WTC11 (cell line): ENCODE measurements at regions not wholly inside any gene's neighbourhood (a gene's known extent, or its start where the extent isn't known, plus 50 kb on each side); places are given as distances from the start of the nearest gene placed in this dataset.

Experiments
- CTCF ChIP-seq: fragments of 200-600 bp; IDR thresholded peaks from 2 replicates; pipeline ENCODE4 v1.8.0; 2022; ENCODE audit warnings: antibody characterized with exemption
- FOXJ3 ChIP-seq: sonication (generic); formaldehyde crosslinking; IDR thresholded peaks from 2 replicates; pipeline ENCODE4 v1.9.0; 2021; ENCODE audit warnings: missing genetic modification reagents, mild to moderate bottlenecking, borderline replicate concordance
- SP1 ChIP-seq: sonication (generic); formaldehyde crosslinking; conservative IDR thresholded peaks from 2 replicates; pipeline ENCODE4 v1.8.1; 2022; ENCODE audit warnings: missing genetic modification reagents
- ZNF219 ChIP-seq: sonication (generic); formaldehyde crosslinking; IDR thresholded peaks from 2 replicates; pipeline ENCODE4 v1.8.0; 2023; ENCODE audit warnings: missing genetic modification reagents, mild to moderate bottlenecking, borderline replicate concordance
- TF ChIP-seq, protein P1 (sequence below): sonication (generic); formaldehyde crosslinking; IDR thresholded peaks from 2 replicates; pipeline ENCODE4 v1.8.1; 2023; ENCODE audit warnings: mild to moderate bottlenecking, missing genetic modification reagents, borderline replicate concordance

- no peak for TF ChIP-seq CTCF
- TF ChIP-seq ZNF219 (CRISPR knock-in tag), result no peak
- TF ChIP-seq, protein P1, sequence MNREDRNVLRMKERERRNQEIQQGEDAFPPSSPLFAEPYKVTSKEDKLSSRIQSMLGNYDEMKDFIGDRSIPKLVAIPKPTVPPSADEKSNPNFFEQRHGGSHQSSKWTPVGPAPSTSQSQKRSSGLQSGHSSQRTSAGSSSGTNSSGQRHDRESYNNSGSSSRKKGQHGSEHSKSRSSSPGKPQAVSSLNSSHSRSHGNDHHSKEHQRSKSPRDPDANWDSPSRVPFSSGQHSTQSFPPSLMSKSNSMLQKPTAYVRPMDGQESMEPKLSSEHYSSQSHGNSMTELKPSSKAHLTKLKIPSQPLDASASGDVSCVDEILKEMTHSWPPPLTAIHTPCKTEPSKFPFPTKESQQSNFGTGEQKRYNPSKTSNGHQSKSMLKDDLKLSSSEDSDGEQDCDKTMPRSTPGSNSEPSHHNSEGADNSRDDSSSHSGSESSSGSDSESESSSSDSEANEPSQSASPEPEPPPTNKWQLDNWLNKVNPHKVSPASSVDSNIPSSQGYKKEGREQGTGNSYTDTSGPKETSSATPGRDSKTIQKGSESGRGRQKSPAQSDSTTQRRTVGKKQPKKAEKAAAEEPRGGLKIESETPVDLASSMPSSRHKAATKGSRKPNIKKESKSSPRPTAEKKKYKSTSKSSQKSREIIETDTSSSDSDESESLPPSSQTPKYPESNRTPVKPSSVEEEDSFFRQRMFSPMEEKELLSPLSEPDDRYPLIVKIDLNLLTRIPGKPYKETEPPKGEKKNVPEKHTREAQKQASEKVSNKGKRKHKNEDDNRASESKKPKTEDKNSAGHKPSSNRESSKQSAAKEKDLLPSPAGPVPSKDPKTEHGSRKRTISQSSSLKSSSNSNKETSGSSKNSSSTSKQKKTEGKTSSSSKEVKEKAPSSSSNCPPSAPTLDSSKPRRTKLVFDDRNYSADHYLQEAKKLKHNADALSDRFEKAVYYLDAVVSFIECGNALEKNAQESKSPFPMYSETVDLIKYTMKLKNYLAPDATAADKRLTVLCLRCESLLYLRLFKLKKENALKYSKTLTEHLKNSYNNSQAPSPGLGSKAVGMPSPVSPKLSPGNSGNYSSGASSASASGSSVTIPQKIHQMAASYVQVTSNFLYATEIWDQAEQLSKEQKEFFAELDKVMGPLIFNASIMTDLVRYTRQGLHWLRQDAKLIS, result no peak
- TF ChIP-seq SP1 (CRISPR knock-in tag), result no peak
- no peak for TF ChIP-seq FOXJ3
These were observed 178.6 kb upstream of the ZNF804A start for GRCh38 chr2:184419744-184420143.
